ENCODE measurements at regions not wholly inside any gene's neighbourhood (a gene's known extent, or its start where the extent isn't known, plus 50 kb on each side); places are given as distances from the start of the nearest gene placed in this dataset.

DNA sequence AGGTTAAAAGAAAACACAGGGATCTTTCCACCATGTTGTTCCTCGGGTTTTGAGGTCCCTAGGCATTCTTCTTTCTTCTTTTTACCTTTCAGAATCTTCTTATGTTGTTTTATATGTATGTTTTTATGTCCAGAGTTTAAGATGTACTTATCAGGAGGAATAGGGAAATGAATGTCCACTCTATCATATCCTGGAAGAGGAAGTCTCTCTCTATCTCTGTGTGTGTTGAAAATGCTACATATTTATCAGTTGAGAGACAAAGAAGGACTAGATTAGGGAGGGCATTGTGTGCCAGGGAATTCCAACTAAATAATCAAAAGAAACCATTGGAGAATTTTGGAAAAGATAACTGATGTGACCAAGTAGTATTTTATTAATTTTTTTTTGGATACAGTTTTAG is 200.5 kb upstream of the POT1 start:
- TF ChIP-seq, protein P1, sequence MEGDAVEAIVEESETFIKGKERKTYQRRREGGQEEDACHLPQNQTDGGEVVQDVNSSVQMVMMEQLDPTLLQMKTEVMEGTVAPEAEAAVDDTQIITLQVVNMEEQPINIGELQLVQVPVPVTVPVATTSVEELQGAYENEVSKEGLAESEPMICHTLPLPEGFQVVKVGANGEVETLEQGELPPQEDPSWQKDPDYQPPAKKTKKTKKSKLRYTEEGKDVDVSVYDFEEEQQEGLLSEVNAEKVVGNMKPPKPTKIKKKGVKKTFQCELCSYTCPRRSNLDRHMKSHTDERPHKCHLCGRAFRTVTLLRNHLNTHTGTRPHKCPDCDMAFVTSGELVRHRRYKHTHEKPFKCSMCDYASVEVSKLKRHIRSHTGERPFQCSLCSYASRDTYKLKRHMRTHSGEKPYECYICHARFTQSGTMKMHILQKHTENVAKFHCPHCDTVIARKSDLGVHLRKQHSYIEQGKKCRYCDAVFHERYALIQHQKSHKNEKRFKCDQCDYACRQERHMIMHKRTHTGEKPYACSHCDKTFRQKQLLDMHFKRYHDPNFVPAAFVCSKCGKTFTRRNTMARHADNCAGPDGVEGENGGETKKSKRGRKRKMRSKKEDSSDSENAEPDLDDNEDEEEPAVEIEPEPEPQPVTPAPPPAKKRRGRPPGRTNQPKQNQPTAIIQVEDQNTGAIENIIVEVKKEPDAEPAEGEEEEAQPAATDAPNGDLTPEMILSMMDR (IDR thresholded peaks at IDR 0.05; ENCODE audit: insufficient read depth, low read depth, low read length): no peak
- TF ChIP-seq EZH2 (IDR thresholded peaks at IDR 0.05; ENCODE audit: insufficient read depth, low read length): no peak

All from astrocyte (in vitro differentiated cells and primary cell).